ENCODE measurements at regions not wholly inside any gene's neighbourhood (a gene's known extent, or its start where the extent isn't known, plus 50 kb on each side); places are given as distances from the start of the nearest gene placed in this dataset.
A peak's percentile ranks its signal among the peaks of the same experiment; 100 is the strongest.
"Not testable (repeated sequence)": the region's sequence is repeated elsewhere in the genome, so short reads cannot be mapped to it uniquely, and the experiment has no call there.

- DNase-seq (ENCODE audit: low read depth in 2 of 3, low spot score in 2 of 3): no peak
Observed at GRCh38 chr14:106619606-106620005, 1093.2 kb downstream of the TMEM121 start.

DNA sequence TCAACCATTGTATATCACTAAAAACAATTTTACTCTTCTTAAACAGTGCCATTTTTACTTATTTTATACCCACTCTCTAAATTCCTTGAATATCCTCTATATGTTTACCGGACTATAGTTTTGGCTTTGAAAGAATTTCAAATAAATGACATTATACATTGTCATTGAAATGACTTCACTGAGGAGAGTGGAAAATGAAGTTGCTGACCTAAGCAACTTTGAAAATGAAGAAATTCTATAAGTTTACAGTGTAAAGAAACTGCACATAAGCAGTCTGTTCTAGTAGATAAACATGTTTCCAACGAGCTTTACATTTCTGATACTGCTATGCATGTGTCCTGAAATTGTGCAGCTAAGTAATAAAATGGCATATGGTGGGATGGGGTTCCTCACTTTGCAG lies 1094.0 kb downstream of the TMEM121 start:
- no peak for DNase-seq (ENCODE audit: low read depth in 2 of 3, low spot score in 2 of 3)

DNA sequence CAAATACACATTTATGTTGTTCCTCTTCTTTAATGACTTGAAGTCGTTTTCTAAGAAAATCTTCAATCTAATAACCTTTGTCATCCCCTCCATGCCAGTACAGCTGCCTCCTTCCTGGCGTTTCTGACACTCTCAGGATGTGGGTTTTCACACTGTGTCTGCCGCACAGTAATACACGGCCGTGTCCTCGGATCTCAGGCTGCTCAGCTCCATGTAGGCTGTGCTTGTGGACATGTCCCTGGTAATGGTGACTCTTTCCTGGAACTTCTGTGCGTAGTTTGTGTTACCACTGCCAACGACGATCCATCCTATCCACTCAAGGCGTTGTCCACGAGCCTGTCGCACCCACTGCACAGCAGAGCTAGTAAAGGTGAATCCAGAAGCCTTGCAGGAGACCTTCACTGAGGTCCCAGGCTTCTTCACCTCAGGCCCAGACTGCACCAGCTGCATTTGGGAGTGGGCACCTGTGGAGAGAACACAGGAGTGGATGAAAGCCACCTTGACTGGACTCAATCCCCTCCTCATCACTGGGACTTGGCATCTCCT lies 1095.9 kb downstream of the TMEM121 start:
- DNase-seq (ENCODE audit: low read depth in 2 of 3, low spot score in 2 of 3): no peak

- DNase-seq (ENCODE audit: low read depth in 2 of 3, low spot score in 2 of 3): no peak
Observed at GRCh38 chr14:106625186-106625585, 1098.8 kb downstream of the TMEM121 start.

DNA sequence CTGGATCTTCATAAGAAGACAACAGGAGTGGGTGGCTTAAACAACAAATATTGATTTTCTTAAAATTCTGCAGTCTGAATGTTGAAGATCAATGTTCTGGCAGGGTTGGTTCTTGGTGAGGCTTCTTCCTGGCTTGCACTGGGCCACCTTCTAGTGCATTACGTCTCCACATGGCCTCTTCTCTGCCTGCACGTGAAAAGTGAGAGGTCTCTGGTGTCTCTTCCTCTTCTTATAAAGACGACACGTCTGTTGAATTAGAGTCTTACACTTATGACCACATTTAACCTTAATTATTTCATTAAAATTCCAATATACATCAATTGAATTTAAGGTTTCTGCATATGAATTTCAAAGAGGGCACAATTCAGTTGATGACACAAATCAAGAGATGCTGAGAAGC lies 1100.1 kb downstream of the TMEM121 start:
- not testable (repeated sequence) for DNase-seq (ENCODE audit: low read depth in 2 of 3, low spot score in 2 of 3)

DNA sequence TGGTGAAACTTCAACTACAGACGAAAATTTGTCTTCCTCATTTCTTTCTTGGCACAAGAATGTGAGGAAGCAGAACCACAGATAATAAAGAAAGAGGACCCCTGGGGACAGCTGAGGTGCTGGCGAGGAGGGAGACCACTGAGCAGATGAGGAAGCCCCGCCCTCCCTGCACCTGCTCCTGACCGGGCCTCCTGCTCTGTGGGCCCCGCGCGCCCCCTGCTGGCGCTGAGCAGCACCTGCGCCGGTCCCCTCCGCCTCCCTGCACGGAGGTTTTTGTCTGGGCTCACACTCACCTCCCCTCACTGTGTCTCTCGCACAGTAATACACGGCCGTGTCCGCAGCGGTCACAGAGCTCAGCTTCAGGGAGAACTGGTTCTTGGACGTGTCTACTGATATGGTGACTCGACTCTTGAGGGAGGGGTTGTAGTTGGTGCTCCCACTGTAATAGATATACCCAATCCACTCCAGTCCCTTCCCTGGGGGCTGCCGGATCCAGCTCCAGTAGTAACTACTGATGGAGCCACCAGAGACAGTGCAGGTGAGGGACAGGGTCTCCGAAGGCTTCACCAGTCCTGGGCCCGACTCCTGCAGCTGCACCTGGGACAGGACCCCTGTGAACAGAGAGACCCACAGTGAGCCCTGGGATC lies 1100.7 kb downstream of the TMEM121 start:
- peak; percentile 20 to 59 (median 52) for DNase-seq (ENCODE audit: low read depth in 2 of 3, low spot score in 2 of 3)

DNA sequence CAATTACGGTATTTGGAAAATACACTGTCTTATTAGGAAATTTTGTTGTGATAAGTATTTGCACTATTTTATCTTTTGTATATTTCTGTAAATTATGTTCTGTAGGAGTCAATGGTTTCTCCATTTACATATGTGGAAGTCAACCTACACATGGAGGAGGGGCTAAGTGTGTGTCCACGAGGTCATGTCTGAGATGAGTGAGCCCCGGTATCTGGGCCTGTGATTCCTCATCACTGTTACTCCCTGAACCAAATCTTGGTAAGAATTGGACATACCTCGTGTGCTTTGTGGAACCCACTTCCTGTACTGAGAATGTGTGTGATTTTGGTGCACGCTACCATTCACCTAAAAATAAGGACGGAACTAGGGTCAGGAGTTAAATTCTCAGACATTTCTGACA lies 1105.5 kb downstream of the TMEM121 start:
- DNase-seq (ENCODE audit: low read depth in 2 of 3, low spot score in 2 of 3): no peak

DNA sequence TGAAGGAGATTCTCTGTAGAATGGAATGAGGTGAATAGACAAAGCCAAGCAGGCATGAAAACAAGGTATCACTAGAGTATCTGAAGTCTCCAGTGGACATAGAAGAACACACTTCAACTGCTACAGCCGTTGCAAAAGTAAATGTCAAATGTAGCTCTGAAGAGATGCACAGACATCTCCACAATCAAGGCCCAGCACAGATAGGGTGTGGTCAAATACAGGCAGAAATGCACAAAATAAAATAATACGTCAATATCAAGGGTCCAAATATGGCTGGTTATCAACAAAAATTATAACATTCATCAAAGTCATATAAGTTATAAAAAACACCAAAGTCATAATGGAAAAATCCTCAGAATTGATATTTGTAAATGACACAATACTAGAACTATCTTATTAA lies 1107.3 kb downstream of the TMEM121 start:
- DNase-seq (ENCODE audit: low read depth in 2 of 3, low spot score in 2 of 3): no peak

DNA sequence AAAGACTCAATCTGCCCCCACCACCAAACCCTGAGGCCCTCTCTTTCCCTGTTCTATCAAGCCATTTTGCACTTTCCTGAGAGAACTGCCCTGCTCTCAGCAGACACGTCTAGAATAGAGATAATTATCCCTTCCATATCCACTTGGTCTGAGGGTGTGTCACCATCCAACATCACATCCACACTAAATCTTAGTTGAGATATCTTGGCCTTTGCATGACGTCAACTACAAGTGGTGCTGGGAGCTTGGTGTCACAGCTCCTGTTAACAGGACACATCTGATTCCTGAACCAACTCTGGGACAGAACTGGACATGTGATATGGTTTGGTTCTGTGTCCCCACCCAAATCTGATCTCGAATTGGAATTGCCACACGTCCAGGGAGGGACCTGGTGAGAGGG lies 1109.2 kb downstream of the TMEM121 start:
- no peak for DNase-seq (ENCODE audit: low read depth in 2 of 3, low spot score in 2 of 3)

DNA sequence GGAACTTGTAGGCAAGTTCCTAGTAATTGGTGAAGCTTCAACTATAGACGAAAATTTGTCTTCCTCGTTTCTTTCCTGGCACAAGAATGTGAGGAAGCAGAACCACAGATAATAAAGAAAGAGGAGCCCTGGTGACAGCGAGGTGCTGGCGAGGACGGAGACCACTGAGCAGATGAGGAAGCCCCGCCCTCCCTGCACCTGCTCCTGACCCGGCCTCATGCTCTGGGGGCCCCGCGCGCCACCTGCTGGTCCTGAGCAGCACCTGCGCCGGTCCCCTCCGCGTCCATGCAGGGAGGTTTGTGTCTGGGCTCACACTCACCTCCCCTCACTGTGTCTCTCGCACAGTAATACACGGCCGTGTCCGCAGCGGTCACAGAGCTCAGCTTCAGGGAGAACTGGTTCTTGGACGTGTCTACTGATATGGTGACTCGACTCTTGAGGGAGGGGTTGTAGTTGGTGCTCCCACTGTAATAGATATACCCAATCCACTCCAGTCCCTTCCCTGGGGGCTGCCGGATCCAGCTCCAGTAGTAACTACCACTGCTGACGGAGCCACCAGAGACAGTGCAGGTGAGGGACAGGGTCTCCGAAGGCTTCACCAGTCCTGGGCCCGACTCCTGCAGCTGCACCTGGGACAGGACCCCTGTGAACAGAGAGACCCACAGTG lies 1112.5 kb downstream of the TMEM121 start:
- not testable (repeated sequence) for DNase-seq (ENCODE audit: low read depth in 2 of 3, low spot score in 2 of 3)

- DNase-seq (ENCODE audit: low read depth in 2 of 3, low spot score in 2 of 3): no peak
Observed at GRCh38 chr14:106642090-106642489, 1115.7 kb downstream of the TMEM121 start.

DNA sequence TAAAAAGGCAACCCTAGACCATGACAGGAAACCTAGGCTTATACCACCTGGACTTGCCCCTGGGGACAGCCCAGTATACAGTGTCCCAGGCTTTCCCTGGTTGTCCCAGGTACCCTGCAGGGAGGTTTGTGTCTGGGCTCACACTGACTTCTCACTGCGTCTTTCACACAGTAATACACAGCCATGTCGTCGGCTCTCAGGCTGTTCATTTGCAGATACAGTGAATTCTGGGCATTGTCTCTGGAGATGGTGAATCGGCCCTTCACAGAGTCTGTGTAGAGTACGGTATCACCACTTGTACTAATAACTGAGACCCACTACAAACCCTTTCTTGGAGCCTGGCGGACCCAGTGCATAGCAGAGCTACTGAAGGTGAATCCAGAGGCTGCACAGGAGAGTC lies 1116.6 kb downstream of the TMEM121 start:
- not testable (repeated sequence) for DNase-seq (ENCODE audit: low read depth in 2 of 3, low spot score in 2 of 3)

DNA sequence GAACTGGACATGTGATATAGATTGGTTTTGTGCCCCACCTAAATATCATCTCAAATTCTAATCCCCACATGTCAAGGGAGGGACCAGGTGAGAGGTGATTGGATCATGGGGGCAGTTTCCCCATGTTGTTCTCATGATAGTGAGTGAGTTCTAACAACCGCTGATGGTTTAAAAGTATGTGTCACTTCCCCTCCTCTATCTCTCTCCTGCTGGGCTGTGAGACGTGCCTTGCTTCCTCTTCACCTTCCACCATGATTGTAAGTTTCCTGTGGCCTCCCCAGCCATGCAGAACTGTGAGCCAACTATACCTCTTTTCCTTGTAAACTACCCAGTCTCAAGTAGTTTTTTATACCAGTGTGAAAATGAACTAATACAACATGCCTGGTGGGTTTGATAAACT lies 1122.5 kb downstream of the TMEM121 start:
- DNase-seq (ENCODE audit: low read depth in 2 of 3, low spot score in 2 of 3): not testable (repeated sequence)

- DNase-seq (ENCODE audit: low read depth in 2 of 3, low spot score in 2 of 3): no peak
Observed at GRCh38 chr14:106651016-106651415, 1124.6 kb downstream of the TMEM121 start.

DNA sequence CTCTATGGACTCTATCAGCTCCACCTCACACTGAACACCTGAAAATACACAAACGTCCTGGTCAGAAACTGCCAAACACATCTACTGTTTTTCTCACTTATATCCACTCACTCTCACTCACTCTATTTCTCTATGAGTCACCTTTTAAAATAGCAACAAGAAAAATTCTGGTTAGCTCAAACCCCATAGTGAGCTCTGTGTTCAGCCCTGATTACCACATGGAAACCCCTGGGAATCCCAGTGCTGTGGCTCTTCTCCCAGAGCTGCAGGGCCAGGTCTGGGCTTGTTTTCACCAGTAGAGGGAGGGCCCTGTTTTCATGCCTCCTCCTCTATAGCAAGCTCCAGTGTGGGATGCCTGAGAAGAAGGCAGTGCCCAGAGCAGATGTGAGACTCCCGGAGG lies 1126.1 kb downstream of the TMEM121 start:
- no peak for DNase-seq (ENCODE audit: low read depth in 2 of 3, low spot score in 2 of 3)

GRCh38 chr14:106657460-106657859 lies 1131.1 kb downstream of the TMEM121 start:
- peak in 2 of 3 experiments; percentile 24 to 29 for DNase-seq (ENCODE audit: low read depth in 2 of 3, low spot score in 2 of 3)

DNA sequence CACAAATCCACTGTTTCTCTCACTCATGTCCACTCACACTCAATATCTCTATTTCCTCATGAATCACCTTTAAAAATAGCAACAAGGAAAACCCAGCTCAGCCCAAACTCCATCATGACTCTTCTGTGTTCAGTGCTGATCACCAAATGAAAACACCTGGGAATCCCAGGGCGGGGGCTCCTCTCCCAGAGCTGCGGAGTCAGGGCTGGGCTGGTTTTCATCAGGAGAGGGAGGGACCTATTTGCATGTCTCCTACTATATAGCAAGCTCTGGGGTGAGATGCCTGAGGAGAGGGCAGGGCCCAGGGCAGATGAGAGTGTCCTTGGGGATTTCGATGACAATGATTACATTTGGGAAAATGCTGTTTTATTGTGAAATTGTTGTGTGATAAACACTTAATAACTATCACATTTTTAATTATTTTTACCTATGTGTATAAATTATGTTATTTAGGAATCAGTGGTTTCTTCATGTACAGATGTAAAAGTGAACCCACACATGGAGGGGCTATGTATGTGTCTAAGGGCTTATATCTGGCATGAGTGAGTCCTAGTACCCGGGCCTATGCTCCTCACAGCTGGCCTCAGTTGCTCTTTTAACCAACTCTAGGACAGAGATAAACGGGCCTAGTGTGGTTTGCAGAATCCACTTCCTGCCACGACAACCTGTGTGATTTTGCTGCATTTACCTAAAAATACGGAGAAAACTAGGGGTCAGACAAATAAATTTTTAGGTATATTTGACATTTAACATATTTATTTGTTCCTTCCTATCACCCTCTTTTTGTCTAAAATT lies 1131.9 kb downstream of the TMEM121 start:
- not testable (repeated sequence) for DNase-seq (ENCODE audit: low read depth in 2 of 3, low spot score in 2 of 3)

DNA sequence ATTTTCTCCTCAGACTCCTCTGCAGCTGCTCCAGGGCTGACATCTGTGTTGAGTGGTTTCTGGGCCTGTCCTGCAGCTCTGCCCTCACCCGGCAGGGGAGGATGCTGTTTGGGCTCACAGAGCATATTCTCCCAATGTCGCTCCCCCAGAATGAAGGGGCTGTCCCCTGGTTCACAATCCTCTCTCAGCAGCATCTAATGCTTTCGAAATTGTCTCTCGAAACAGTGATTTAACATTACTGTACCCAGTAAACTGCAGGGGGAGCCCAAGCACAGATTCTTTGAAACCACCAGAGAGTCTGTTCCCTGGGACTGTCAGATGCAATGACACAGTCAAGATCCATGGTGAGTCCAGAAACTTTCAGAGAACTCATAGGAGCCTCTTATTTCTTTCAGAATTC lies 1135.2 kb downstream of the TMEM121 start:
- DNase-seq (ENCODE audit: low read depth in 2 of 3, low spot score in 2 of 3): not testable (repeated sequence)

GRCh38 chr14:106662936-106663550 lies 1136.7 kb downstream of the TMEM121 start:
- no peak for DNase-seq (ENCODE audit: low read depth in 2 of 3, low spot score in 2 of 3)

GRCh38 chr14:106663805-106664410 lies 1137.5 kb downstream of the TMEM121 start:
- DNase-seq (ENCODE audit: low read depth in 2 of 3, low spot score in 2 of 3): peak; percentile 52 to 88 (median 65)

DNA sequence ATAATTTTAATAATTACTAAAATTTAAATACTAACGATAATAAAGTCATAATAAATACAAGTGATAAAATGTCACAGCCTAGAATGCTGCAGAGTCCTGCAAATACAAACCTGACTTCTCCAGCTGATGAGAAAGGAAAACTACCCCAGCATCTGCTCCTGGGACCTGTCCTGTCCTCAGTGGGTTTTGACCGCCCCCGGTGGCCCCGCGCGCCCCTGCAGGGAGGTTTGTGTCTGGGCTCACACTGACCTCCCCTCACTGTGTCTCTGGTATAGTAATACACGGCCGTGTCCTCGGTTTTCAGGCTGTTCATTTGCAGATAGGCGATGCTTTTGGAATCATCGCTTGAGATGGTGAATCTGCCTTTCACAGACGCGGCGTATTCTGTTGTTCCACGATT lies 1139.4 kb downstream of the TMEM121 start:
- no peak for DNase-seq (ENCODE audit: low read depth in 2 of 3, low spot score in 2 of 3)

All from activated CD8-positive, alpha-beta memory T cell treated with anti-CD3 and anti-CD28 coated beads for 48 hours (primary cell).